CD4-positive, alpha-beta T cell treated with Interleukin-10 for 1 hour (primary cell): ENCODE measurements at regions not wholly inside any gene's neighbourhood (a gene's known extent, or its start where the extent isn't known, plus 50 kb on each side); places are given as distances from the start of the nearest gene placed in this dataset.
"Not testable (repeated sequence)": the region's sequence is repeated elsewhere in the genome, so short reads cannot be mapped to it uniquely, and the experiment has no call there.

Source experiments
- DNase-seq: peaks from one replicate; pipeline ENCODE4 v3.0.0-alpha.2; 2020

DNA sequence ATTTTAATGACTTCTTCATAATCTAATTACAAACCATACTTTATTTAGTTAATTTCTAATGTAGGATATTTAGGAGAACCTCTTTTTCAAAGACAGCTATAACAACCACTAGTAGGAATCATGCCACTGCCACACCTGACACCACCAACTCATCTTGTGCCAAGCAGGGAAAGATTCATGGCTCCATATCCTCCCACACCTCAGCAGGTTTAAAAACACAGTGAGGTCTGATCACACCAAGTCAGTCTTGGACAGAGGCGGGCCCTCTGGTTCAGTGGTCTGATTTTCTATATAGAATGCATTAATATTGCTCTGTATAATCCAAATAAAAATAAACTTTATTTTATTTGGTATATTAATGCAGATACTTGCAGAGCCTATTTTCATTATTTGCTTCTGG, 227.7 kb upstream of the TTC29 start:
- DNase-seq: no peak

DNA sequence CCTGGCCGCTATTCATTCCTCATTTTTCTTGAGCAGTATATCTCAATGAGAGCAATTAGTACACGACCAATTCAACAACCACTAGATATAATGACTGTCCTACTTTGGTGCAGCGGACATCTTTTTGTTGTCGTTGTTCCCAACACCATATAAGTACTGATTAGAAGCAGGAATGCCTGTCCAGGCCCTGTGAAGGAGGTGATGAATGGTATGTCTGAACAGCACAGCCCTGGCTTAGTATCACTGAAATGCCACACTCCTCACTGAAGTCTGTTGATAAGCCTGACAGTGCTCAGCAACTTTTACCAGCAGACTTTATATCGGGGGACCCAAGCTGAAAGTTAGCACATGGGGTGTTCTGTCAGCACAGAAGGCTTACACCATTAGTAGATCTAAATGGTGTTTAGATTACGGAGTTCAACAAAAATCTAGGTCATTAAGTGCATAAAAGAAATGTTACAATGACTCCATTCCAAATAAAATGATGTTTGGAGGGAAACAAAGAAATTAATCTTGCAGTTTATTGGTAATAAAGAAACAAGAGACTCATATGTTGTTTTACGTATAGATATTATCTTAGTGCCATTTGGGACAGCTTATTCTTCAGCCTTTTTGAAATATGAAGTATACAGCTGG, 228.3 kb upstream of the TTC29 start:
- DNase-seq: no peak

DNA sequence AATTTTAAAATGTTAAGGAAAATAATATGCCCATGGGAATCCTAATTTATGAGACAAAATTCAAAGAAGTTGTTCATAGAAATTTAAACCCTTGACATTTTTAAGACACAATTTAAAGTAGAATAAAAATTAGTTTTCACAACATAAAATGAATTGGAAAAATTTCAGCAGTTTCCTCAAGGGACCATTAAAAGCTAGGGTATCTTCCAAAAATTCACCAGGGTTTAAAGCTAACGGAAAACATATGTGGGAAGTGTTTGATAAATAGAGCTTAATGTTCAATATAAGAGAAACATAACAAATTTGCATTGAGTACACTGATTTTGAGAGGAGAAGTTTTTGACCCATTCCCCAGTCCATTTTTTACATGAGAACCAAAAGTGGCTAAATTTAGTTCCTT, 228.9 kb upstream of the TTC29 start:
- DNase-seq: no peak

DNA sequence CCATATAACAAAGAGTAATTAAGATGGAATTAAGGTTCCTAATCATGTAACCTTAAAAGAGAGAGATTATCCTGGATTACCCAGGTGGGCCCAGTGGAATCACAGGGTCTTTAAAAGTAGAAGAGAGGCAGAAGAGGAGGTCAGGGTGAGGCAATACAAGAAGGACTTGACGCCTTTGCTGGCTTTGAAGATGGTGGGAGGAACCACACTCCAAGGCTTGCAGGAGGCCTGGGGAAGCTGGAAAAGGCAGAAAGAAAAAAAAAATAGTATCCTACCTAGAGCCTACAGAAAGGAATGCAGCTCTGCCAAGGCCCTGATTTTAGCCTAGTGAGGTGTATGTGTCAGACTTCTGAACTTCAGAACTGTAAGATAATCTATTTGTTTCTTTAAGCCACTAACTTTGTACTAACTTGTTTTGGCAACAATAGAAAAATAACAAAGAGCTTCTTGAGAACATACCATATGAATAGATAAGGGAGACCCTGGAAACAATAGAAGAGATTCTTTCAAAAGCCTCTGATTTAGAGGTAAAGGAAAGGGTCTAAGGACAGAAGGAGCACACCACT, 229.9 kb upstream of the TTC29 start:
- DNase-seq: no peak

DNA sequence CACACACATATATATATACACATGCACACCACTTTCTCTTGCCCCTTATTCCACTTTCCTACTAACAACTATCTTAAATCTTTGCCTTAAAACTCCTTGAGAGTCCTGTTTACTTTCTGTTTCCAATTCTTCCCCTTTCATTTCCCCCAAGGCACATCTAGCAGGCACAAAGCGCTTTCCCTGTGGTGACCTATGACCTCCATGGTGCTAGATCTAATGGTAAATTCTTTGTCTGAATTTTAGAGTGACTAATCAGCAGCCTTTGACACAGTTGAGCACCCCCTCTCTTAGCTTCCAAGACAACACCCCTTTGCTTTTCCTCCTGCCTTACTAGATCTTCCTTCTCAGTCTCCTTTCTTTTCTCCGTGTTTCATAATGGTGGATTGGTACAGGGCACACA, 236.4 kb upstream of the TTC29 start:
- DNase-seq: no peak

DNA sequence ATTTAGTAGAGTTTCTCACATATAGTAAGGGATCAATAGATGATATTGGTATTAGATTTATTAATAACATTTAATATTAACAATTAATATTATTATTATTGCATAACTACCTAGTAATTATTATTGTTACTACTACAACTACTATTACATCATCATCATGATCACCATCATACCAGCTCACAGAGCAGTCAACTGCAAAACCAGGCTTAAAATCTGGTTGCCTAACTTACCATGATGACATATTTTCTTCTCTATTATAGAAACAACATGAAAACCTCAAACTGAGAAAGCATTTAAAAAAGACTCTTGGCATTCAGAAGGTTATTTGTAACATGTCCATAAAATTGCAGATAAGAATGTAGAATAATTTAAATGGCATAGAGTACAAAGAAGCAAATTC, 247.0 kb upstream of the TTC29 start:
- no peak for DNase-seq

DNA sequence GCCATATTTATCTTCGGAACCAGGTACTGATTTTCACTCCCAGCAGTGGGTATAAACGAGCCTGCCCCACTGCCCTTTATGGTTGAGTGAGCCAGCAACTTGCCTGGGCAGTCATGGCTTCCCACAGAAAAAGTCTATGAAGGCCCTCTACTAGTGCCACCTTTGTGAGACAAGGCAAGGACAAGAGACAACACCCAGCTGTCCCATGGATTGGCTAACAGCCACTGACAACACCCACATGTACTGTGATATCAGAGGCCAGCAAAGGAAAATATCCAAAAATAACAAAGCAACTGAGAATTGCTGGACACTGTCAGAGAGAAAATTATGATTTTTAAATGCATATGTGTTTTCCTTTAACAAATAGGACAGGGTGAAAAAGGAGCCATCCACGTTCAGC, 248.4 kb upstream of the TTC29 start:
- no peak for DNase-seq

DNA sequence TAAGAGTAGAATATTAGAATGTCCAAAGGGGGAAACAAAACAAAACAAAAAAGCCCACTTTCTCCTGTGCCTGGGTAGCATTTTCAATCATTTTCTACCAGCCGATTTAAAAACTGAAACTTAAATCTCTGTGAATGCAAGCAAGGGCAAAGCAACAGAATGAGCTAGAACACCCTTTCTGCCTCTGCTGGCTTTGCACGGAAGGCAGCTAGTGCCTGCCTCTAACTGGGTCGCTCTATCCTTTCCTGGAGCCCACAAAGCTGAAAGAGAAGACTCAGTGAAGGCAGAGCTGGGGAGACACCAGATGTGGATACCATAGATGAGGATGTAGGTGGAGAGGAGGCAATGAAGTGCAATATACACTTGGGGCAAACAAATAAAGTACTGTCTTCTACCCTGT, 248.9 kb upstream of the TTC29 start:
- DNase-seq: no peak

DNA sequence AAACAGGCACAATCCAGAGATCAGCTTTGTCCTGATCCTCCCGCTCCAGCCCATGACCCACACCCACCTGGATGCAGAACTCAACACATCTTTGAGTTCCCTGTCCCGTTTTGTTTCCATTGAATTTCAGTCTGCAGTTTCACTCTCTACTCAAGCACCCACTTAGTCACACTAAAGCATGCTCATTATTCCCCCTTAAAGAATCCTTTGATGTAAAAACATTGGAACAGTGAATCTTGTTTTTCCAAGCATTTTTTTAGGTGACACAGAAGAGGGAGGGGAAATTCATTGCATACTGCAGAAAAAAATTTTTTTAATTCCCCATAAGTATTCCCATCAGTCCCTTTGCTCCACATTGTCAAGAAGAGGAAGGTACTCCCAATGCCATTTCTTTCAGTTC, 249.7 kb upstream of the TTC29 start:
- no peak for DNase-seq

DNA sequence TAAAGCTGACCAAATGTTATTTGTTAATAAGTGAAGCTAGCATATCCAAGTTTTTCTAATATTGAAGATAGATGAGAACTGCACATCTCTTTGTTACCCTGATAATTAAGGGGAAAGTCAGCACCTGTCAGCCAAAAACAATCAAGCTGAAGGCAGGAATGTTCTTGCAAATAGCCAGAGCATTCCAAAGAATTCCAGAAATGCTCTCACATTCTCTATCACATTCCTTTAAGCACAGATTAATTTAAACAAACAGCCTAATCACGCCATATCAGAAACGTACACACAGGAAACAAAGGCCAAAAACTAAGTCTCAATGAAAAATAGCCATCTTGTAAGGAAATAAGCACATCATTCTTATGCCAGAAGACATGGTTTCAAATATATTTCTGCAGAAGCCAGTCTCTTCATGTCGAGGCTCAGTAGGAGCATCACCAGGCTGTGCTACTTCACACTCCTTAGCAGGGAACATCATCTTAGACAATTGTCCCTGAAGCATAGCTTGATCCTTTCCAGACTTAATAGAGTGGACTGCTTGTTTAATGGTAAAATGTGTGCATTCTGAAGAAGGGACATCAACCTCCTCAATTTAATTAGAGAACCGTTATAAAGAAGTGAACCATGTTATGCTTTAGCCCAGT, 252.9 kb upstream of the TTC29 start:
- no peak for DNase-seq

DNA sequence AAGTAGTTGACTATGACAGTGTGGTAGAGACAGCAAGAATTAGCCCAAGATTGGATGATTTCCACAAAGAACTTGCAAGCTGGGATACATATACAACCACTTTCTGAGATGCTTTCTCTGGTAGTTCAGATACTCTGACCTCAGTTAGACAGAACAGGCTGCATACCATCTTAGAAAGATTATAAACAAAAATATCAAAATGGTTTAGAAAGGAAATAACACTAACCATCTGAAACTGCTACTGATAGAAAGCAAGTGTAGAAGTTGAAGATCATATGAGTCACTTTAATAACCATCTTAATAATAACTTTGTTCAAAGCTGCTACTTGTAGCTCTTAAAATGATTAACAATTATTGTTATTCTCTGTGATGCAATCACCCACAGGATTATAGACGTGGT, 255.4 kb upstream of the TTC29 start:
- DNase-seq: no peak

DNA sequence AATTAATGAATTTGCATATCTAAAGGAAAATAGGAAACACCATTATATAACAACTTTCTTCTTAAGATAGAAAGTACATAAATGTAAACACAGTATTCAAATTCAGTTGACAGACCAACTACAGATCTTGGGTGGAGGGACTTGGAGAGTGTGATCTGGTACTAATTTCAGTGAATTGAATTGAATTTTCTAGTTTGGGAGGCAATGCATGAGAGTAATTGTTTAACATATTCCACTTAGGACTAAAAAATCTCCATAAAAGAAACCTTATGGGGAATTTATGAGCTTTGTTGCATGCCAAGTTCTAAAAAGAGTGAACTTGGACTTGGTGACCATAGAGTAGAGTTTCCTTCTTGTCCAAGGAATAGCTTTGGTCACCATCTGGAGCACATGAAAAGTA, 261.1 kb upstream of the TTC29 start:
- DNase-seq: no peak

DNA sequence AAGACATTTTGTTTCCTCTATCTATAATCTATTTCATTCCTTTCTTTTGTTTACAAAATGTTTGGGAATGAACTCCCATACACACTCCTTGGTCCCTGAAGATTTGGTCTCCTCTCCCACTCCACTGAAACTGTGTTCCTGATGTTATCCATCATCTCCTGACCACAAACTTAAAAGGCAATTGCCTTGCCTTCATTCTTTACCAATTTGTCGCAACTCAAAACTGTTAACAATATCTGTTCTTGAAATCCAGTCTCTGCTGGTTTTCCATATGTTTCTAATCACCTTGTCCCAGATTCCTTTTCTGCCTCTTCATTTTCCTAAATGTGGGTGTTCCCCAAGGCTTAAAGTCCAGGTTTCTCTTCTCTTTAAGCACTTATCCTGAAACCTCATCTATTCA, 262.2 kb upstream of the TTC29 start:
- no peak for DNase-seq

DNA sequence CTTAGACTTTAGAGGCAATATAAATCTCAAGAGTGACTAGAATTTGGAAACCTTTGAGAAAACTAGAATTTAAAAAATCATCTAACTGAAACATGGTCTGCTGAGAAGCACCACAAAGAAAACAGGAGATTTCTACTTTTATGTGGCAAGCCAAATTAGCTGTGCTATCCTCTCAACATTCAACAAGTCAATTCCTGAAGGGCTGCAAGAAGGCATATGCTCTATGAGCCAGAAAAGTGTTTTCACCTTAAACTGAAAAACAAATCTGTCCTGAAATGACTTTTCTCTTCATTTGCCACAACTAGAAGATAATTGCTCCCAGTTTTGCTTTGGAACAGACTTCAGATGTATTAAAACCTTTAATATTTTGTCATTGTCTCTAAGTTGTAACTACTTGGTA, 263.2 kb upstream of the EDNRA start:
- DNase-seq: no peak

DNA sequence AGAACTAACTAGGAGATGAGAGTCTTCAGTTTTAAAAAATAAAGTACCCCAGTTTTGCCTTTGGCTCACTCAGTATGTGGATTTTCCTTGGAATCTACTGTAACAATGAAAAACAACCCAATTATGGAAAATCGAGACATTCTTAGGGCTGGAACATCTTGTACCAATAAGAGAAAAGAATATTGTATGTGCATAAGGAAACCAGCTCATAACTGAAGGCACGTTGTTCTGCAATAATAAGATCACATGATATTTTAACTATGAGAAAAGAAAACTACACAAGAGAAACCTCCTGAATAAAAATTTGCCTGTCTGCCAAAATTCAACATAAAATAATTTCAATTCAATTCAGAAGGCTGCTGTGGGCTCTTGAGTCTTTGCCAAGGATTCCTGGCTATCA, 261.8 kb upstream of the EDNRA start:
- DNase-seq: no peak

DNA sequence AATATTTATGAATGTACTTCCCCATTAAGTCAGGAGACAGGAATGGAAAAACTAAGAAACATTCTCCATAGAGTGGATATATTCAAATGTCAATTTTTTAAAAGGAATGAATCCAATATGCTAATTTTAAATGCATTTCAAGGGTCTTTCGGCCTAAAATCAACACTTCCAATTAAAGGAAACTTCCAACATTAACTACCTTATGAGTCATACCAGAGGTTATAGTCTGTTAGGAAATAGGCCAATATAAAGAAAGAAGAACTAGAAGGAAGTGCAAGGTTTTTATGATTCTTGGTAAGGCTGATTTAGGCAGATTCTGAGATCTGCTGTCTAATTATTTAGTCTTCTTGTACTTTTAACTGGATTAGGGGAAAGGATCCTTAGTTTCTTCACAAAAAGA, 260.1 kb upstream of the EDNRA start:
- DNase-seq: no peak

DNA sequence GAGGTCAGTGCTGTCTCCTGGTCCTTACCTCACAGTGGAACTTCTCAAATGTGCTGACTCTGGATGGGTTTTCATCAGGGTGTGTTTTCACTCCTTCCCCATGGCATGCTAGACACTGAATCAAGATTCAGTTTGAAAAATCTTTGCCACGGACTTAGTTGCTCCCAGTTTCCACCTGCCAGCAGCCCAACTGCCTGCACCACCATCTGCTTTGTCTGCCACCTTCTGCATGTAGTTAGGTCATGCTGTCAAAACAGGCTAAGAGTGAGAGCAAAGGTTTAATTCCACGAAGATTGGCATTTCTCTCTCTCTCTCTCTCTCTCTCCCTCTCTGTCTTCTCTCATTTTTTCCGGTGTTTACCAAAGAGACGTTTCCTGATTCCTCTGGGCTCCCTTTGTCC, 258.0 kb upstream of the EDNRA start:
- no peak for DNase-seq

DNA sequence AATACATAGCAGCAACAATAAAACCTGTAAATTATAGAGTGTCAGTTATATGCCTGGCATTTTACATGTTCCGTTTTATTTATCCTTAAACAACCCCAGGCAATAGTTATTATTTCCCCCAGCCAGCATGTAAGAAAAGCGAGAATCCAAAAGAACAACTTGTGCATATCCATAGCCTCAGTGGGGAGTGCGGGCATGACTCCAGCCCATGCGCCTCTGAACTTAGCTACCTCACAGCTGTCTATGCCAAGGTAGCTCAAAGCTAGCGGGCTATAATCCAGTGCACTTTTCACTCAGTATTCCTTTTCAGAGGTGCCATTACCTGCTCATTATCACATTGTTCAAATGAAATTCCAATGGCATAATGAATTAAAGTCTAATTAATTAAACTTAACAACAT, 257.3 kb upstream of the EDNRA start:
- no peak for DNase-seq

DNA sequence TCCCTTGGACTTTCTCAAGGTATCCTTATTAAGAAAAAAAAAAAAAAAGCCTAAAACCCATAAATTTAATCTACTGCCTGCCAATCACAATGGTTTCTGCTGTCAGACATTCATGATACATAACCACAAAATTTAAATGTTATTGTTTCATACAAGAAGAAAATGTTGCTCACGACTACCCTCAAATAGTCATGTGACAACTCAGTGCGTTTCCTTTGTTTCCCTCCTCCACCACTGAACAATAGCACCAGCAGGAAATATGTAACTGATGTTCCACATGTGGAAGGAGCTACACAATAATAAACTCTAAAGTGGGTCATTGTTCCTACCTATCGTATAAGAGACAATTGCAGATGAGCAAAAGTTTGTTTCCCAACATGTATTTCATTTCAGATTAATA, 244.1 kb upstream of the EDNRA start:
- no peak for DNase-seq

DNA sequence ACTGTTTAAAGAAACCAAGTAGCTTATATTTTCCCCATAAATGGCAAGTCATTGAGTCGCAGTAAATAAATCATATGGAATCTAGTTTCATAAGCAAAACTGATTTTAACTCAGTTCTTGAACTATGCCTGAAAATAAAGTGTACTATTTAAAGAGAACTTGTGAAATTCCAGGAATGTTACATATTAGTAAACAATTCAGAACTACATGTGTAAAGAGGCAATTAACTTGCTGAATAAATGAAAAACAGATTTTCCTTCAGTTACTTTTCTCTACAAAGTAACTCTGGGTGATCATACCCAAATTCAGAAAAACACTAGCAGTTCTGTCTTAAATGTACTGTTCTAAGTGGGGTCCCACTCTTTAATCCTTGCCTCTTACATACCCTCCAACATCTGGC, 236.1 kb upstream of the EDNRA start:
- DNase-seq: no peak

DNA sequence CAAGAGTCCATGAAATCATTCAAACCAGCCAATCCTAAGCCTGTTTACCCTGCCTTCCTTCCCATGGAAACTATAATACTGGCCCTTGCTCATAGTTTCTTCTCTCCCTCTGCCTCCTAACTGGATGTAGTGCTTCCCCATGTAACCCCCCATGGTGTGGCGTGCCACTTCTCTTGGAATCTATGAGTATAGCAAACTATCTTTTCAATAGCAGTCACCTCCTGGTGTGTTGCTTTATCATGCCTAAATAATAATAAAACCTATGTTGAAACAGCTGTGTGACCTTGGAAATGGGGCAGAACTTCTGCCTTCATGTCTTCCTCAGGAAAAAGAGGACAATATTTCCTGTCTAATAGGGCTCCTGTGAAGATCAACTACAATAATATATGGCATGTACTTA, 234.8 kb upstream of the EDNRA start:
- no peak for DNase-seq

DNA sequence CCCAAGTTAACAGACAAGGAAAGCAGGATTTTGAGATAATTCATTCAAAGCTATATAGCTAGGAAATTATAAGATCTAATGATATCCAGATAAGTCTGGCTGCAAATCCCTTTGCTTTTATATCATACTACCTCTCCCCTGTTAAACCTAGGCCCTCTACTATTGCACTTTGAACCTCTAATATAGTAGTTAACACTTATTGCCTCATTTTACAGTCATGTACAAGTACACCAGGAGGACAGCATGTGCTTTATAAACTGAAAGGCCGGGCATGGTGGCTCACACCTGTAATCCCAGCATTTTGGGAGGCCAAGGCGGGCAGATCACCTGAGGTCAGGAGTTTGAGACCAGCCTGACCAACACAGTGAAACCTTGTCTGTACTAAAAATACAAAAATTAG, 234.4 kb upstream of the EDNRA start:
- DNase-seq: not testable (repeated sequence)

DNA sequence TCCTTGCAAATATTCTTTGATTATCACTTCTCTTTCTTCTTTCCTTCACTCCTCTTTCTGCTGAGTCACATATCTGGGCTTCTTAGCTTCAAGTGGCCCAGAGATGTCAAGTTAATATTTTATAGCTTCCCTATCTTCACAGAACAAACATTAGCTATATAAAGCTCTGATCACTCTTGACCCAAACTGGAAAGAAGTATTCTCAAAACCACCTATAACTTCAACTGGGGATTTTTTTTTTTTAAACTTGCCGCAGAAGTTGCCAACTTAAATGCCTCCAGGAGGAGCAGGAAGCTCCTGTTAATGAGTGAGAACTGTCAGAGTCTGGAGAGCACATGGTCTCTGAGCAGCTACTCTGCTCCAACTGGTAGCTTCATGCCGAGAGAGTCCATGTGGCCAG, 233.3 kb upstream of the EDNRA start:
- DNase-seq: no peak

DNA sequence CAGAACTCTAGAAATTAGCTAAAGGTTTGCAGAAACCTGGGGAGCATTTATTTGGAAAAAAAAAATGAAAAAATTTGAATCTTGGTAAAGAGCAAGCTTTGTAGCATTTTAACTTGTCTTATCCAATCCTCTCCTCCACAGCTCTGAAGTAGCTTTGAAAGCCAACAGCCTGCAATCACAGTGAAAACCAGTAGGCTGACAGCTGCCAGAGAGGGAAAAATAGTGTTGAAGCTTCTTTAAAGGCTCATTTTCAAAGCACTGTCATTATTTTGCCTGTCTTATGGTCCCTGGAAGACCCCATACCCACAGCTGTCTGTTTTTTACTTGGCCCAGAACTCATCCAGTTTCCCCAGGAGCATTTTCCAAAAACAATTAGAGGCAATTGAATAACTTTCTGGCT, 230.8 kb upstream of the EDNRA start:
- DNase-seq: no peak

DNA sequence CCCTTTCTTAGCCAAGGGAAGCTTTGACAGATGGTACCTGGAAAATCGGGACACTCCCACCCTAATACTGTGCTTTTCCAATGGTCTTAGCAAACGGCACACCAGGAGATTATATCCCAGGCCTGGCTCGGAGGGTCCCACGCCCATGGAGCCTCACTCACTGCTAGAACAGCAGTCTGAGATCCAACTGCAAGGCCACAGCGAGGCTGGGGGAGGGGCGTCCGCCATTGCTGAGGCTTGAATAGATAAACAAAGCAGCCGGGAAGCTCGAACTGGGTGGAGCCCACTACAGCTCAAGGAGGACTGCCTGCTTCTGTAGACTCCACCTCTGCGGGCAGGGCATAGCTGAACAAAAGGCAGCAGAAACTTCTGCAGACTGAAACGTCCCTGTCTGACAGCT, 225.6 kb upstream of the EDNRA start:
- DNase-seq: not testable (repeated sequence)
